GM18951 (cell line): ENCODE measurements at regions not wholly inside any gene's neighbourhood (a gene's known extent, or its start where the extent isn't known, plus 50 kb on each side); places are given as distances from the start of the nearest gene placed in this dataset.

Experiments used
- POLR2A ChIP-seq: IDR thresholded peaks from 4 replicates; pipeline ENCODE4 v1.6.1; 2011; ENCODE audit warnings: mild to moderate bottlenecking; ENCODE audit not compliant: insufficient read length, insufficient read depth; ENCODE audit errors: extremely low read depth
- in situ Hi-C: fragments of 300-500 bp; cut with MboI; formaldehyde crosslinking; loops from one replicate; pipeline ENCODE4 v1.12.0; 2022; ENCODE audit warnings: low sequenced_read_pairs, mixed read lengths, inconsistent platforms; ENCODE audit not compliant: unreplicated experiment

GRCh38 chr21:43332861-43333297, 94.1 kb downstream of the SIK1 start:
- in situ Hi-C loops: no loop called here
- TF ChIP-seq POLR2A: no peak

GRCh38 chr21:43331962-43332828, 94.7 kb downstream of the SIK1 start:
- no peak for TF ChIP-seq POLR2A
- in situ Hi-C loops: no loop called here

DNA sequence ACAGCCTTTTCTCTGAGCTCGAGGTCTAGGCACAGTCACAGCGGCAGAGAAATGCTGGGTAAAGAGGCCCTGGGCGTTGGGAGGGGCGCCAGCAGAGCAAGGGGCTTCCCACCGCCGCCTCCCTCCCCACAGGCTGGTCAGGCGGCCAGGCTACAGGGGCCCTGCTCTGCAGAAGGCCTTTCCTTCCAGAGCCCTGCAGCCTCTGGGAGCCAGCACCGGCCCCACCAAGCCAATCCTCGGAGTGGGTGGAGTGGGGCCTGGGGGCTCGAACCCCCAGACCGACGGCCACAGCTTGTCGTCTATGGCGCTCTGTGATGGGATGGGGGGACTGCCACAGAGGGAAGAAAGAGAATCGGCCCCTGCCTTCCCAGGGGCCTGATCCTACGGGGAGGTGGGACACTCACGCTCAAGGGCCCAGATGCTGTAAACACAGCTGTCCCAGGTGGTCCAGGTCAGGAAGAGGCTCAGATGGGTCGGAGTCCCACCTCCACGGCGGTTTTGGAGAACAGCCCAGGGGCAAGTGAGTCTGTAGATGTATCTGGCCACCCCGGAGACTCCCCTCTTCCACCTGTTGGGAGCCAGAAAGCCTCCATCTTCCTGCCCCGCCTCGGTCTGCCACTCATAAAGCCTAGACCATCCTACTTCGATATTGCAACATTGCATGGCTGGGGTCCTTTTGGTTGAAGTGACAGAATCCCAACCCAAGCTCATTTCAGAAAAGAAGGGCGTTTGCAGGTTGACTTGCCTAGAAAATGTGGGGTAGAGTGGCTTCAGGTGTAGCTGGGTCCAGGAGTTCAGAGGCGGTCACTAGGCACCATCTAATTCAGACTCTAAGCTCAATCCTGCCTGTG, 95.6 kb downstream of the SIK1 start:
- in situ Hi-C loops: no loop called here
- TF ChIP-seq POLR2A: no peak

DNA sequence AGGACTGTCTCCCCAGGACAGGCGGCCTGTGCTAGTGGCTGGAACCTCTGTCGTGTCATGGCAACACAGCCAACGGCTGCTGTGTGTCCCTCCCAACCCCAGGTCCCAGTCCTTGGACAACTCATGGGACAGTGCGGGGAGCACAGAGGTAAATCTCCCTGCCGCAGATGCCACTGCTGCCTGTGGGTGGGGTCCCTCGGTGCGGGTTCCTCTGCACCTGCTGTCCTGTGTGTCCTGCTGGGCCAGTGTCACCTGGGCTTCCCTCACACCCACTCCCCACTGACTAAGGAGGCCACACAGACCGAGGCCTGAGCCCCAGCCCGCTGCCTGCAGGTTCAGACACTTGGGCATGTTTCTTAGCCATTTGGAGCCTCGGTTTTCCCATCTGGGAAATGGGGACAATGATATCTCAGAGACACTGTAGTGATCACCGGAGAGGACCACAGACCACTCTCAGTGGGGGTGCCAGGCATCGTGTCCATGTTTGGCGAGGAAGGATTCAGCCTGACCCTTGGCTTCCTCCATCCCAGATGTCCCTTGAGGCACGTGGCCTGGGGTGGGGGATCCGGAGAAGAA, 96.5 kb downstream of the SIK1 start:
- in situ Hi-C loops: no loop called here
- TF ChIP-seq POLR2A: no peak

DNA sequence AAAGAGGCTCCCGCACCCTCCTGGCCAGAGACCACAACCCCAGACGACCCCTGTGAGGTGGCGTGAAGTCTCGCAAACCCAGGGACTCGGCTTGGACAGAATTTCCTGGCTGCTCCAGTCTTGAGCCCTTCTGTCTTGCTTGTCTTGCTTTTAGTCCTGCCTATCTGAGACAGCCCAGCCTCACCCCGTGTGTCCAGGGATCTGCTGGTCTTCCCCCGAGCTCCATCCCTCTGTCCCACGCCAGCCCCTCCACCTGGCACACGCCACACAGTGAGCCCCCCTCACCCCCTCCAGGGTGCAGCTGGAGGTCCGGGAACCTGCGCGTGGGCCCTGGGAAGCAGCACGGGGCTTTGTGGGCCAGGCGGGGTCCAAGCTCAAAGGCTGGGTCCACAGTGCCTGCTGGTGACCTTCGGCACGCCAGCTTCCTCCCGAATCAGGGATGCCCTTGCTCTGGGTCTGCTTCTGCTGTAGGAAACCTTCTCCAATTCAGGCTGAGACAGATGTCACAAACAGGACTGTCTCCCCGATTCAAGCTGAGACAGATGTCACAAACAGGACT, 97.1 kb downstream of the SIK1 start:
- TF ChIP-seq POLR2A: no peak
- in situ Hi-C loops: no loop called here

GRCh38 chr21:43328958-43329691, 97.8 kb downstream of the SIK1 start:
- no peak for TF ChIP-seq POLR2A
- in situ Hi-C loops: no loop called here

- in situ Hi-C loops: no loop called here
- TF ChIP-seq POLR2A: no peak
Observed at GRCh38 chr21:43328185-43328957, 98.6 kb downstream of the SIK1 start.

GRCh38 chr21:43325968-43326715, 100.8 kb downstream of the SIK1 start:
- in situ Hi-C loops: no loop called here
- TF ChIP-seq POLR2A: no peak

DNA sequence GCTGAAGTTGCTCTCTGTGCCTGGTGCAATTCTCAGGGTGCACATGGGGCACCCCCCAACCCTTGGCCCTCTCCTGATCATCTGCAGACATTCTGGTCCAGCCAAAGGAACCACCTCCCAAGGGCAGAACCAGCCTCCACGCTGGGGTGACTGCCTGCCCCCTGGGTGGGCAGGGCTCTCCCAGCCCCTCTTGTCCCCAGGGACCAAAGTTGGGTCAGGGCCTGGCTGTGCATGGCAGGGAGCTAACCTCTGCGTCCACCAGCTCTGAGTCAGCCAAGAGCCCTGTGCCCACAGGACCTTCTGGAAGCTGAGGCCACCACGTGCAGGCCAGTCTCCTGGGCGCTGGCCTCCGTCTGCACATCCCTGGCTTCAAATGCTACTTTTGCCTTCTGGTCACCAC, 101.9 kb downstream of the SIK1 start:
- TF ChIP-seq POLR2A: no peak
- in situ Hi-C loops: no loop called here

DNA sequence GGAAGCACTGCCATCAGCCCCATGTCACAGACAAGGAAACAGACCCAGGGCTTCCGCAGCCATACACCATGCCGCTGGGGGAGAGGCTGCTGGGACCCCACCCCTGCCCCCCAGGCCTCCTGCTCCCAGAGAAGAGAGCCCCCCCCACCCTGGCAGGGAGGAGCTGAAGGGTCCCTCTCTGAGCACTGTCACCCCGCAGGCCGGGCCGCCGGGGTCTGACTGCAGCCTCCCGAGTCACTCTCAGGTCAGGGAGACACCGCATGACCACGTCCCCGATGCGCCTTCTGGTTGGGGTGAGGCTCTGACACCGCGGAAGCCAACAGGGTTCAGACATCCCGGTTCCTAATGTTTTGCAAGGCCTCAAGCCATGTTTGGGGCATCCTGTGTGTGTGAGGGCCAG, 102.3 kb downstream of the SIK1 start:
- in situ Hi-C loops: no loop called here
- TF ChIP-seq POLR2A: no peak

DNA sequence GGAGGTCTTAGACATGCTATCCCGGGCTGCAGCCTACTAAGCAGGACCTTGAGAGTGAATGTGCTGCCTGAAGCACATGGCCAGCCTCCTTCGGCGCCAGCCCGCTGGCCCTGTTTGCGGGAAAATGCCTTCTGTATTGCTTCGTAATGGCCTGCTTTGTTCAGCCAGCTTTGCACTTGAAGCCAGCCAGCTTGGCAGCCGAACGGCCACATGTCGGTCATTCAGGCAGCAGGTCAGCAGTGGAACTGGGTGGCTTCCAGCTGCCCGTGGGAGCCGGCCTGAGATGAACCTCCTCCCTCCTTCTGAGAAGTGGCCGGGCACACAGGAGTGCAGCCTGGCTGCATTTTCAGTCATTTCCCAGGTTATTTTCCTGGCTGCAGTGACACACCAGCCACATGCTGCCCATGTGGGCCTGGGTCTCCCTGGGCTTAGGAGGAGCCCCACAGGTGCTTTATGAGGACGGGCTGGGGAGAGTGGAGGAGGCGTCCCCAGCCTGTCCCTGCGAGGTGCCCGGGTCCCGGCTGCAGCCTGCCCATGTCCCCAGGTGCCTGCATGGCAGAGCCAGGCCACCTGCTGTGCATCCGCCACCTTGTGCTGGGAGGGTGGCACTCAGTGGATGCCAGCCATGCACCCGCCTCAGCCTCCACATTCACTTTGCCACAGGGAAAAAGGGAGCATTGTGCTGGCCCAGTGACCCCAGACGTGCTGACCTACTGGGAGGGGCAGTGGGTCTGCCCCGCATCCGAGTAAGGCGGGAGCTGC, 103.5 kb downstream of the SIK1 start:
- in situ Hi-C loops: no loop called here
- TF ChIP-seq POLR2A: no peak
